Activated CD4-positive, alpha-beta T cell treated with anti-CD3 and anti-CD28 coated beads, Interleukin-2, amount 10 ng/mL, durations not matched to agents 7 days and 5 days (primary cell): ENCODE measurements at regions not wholly inside any gene's neighbourhood (a gene's known extent, or its start where the extent isn't known, plus 50 kb on each side); places are given as distances from the start of the nearest gene placed in this dataset.
"Not testable (repeated sequence)": the region's sequence is repeated elsewhere in the genome, so short reads cannot be mapped to it uniquely, and the experiment has no call there.

Experiments used
- CTCF ChIA-PET: fragments of 350-600 bp; sonication (Branson Sonifier 250); formaldehyde crosslinking; loops from one replicate; lab custom pipeline; 2021; ENCODE audit warnings: antibody characterized with exemption; lab: Charles Lee
- POLR2A ChIA-PET: fragments of 350-600 bp; sonication (Branson Sonifier 250); formaldehyde crosslinking; loops from one replicate; lab custom pipeline; 2021; ENCODE audit warnings: antibody characterized with exemption; lab: Charles Lee
- DNase-seq: peaks from one replicate; pipeline ENCODE4 v3.0.0-alpha.2; 2020
- H3K27ac Mint-ChIP-seq: one replicate; pipeline ENCODE4 v1.8.0; 2021; ENCODE audit warnings: mild to moderate bottlenecking, moderate library complexity, mixed read lengths
- H3K27me3 Mint-ChIP-seq: one replicate; pipeline ENCODE4 v1.8.0; 2021; ENCODE audit warnings: mixed read lengths
- H3K36me3 Mint-ChIP-seq: one replicate; pipeline ENCODE4 v1.8.0; 2021; ENCODE audit warnings: low read depth, mixed read lengths
- H3K4me1 Mint-ChIP-seq: one replicate; pipeline ENCODE4 v1.8.0; 2021; ENCODE audit warnings: mixed read lengths
- H3K4me3 Mint-ChIP-seq: one replicate; pipeline ENCODE4 v1.8.0; 2021; ENCODE audit warnings: mild to moderate bottlenecking, moderate library complexity, mixed read lengths
- H3K9me3 Mint-ChIP-seq: one replicate; pipeline ENCODE4 v1.8.0; 2021; ENCODE audit warnings: mixed read lengths

GRCh38 chr12:131207300-131207660 lies 253.6 kb downstream of the ADGRD1 start:
- H3K36me3 Mint-ChIP-seq, POLR2A ChIA-PET, CTCF ChIA-PET, H3K27me3 Mint-ChIP-seq, DNase-seq, H3K9me3 Mint-ChIP-seq, H3K4me3 Mint-ChIP-seq, H3K27ac Mint-ChIP-seq: not testable (repeated sequence)
- peaks cover 11% of the 10 kb centered on the region for H3K4me1 Mint-ChIP-seq

DNA sequence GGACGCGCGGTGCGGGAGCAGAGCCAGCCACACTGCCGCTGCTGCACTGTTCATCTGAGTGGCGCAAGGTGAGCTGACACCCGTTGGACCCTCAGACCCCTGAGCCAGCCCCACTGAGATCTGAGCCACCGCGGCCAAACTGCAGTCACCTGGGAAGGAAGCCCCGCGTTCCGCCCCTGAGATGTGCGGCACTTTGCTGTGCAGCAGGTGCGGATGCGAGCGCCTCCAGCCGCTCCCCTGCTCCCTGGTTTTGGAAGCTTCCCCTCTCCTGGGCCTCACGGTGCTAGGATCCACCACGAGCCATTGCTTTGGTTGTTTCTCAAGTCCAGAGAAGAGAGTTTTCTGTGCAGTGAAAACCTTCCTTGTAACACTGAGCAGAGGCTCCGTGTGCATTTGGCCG lies 254.1 kb downstream of the ADGRD1 start:
- H3K36me3 Mint-ChIP-seq, DNase-seq, H3K9me3 Mint-ChIP-seq, H3K4me3 Mint-ChIP-seq, H3K27me3 Mint-ChIP-seq, CTCF ChIA-PET, H3K27ac Mint-ChIP-seq, POLR2A ChIA-PET: not testable (repeated sequence)
- H3K4me1 Mint-ChIP-seq = peaks cover 11% of the 10 kb centered on the region

DNA sequence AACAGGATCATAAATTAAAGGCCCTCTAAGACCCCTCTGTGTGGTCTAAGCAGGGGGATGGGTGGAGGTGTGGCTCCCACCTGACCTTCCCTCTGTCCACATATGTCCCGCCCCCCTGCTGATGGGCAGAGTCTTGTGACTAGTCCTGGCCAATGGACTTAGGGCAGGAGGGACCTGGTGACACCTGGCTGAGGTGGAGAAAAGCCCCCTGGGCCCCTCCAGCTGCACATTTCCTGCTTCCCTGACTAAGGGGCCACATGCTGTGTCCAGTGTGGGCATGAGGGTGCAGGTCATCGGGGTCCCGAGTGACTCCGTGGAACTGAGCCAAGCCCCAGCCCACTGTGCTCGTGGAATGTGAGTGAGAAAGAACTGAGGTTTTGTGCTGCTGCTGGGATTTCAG lies 254.7 kb downstream of the ADGRD1 start:
- no peak for DNase-seq
- Mint-ChIP-seq H3K27me3 (no peaks in the 10 kb centered on the region), H3K27ac (no peak overlapping the region), H3K4me1 (peaks cover 11% of the 10 kb centered on the region), H3K9me3 (peaks cover 6% of the 10 kb centered on the region), H3K36me3 (no peaks in the 10 kb centered on the region), H3K4me3 (no peak overlapping the region)
- POLR2A ChIA-PET = no interaction called here
- CTCF ChIA-PET = no interaction called here

GRCh38 chr12:131209082-131210070 lies 255.7 kb downstream of the ADGRD1 start:
- no peaks in the 10 kb centered on the region for H3K27me3 Mint-ChIP-seq
- peaks cover 6% of the 10 kb centered on the region for H3K9me3 Mint-ChIP-seq
- peaks cover 11% of the 10 kb centered on the region for H3K4me1 Mint-ChIP-seq
- no peaks in the 10 kb centered on the region for H3K36me3 Mint-ChIP-seq
- POLR2A ChIA-PET = no interaction called here
- DNase-seq = no peak
- no peak overlapping the region for H3K4me3 Mint-ChIP-seq
- CTCF ChIA-PET = interaction anchor here (1.4 kb wide), 1 partner anchor 19 kb away, joined by 3 read pairs; no protein-coding TSS in a partner anchor
- H3K27ac Mint-ChIP-seq = no peak overlapping the region

DNA sequence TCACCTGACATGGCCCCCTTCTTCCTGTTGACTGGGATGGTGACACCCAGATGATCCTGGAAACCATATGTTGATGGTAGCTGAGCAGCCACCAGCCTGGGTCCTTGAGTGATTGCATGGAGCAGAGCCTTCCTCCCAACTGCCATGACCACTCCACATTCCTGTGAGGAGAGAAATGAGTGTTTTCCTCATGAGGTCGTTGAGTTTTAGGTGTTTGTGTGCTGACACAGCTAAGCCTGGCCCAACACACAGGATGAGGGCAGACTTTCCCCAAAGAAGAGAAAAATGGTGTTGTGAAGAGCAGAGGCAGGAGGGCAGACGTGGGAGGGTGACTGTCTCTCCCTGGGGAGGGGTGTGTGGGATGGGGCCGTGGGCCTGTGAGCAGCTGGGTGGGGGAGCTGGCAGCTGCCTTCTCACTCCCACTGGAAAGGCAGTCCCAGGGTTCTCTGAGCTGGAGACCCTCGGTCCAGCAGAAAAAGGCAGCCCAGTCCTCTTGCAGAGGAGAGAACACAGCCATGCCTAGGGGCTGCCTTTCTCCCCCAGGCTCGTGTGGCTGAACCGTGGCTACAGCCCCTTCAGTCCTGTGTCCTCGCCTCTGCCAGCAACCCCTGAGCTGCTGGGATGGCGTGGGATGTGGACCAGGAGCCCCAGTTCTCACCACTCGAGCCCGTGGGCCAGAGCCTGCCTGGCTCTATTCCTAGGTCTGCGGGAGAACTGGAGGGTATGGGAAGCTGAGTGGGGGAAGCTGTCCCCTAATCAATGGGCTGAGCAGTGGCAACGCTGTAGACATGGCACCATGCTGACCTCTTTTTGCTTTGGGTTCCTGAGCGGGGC lies 257.0 kb downstream of the ADGRD1 start:
- H3K27ac Mint-ChIP-seq = no peak overlapping the region
- POLR2A ChIA-PET = no interaction called here
- DNase-seq = no peak
- no peaks in the 10 kb centered on the region for H3K36me3 Mint-ChIP-seq
- no peaks in the 10 kb centered on the region for H3K27me3 Mint-ChIP-seq
- H3K4me3 Mint-ChIP-seq = no peak overlapping the region
- CTCF ChIA-PET = interaction anchor here (1.4 to 1.5 kb wide), 2 partner anchors 18 to 78 kb away, joined by 3 to 5 read pairs; no protein-coding TSS in a partner anchor
- peaks cover 11% of the 10 kb centered on the region for H3K4me1 Mint-ChIP-seq
- H3K9me3 Mint-ChIP-seq = peaks cover 6% of the 10 kb centered on the region

DNA sequence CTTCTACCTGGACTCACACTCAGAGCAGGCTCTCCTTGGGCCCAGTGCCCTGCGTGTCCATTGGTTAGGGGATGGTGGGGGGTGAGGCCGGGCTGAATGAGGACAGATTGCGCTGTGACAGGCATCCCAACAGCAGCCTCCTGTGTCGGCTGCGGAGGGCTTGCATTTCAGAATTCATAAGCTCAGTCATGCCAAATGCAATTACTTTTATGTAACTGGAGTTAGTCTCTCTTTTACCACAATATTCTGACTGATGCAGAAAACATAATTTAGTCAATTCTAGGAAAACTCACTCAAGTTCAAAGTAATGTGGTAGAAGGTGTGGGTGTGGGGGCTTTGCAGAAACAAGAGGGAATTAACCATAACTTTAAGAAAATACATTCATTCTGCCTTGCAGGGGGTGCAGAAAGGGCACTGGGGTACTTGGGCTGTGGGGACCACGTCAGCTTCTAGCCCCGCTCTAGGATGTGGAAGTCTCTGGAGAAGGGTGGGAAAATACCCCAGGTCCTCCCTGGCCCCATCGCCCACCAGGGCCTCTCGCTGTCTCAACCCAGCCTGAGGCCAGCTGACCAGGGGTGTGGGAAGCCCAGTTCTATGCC lies 257.7 kb downstream of the ADGRD1 start:
- H3K4me3 Mint-ChIP-seq = no peak overlapping the region

GRCh38 chr12:131213896-131214442 lies 260.3 kb downstream of the ADGRD1 start:
- Mint-ChIP-seq H3K4me3 (no peak overlapping the region), H3K36me3 (no peaks in the 10 kb centered on the region), H3K27ac (no peak overlapping the region), H3K4me1 (peaks cover 12% of the 10 kb centered on the region), H3K9me3 (peaks cover 6% of the 10 kb centered on the region), H3K27me3 (peaks cover 8% of the 10 kb centered on the region)
- ChIA-PET CTCF (no interaction called here), POLR2A (no interaction called here)
- no peak for DNase-seq

More for the DNA sequence above, 257.7 kb downstream of the ADGRD1 start:
- Mint-ChIP-seq H3K36me3 (no peaks in the 10 kb centered on the region), H3K9me3 (peaks cover 6% of the 10 kb centered on the region), H3K27me3 (no peaks in the 10 kb centered on the region), H3K27ac (no peak overlapping the region), H3K4me1 (peaks cover 11% of the 10 kb centered on the region)
- CTCF ChIA-PET = interaction anchor here (0.9 to 1.5 kb wide), 3 partner anchors 11 to 79 kb away, joined by 3 to 5 read pairs (median 3); no protein-coding TSS in a partner anchor
- DNase-seq = no peak
- POLR2A ChIA-PET = no interaction called here

GRCh38 chr12:131214936-131215335 lies 261.2 kb downstream of the ADGRD1 start:
- H3K27me3 Mint-ChIP-seq, H3K36me3 Mint-ChIP-seq, H3K27ac Mint-ChIP-seq, DNase-seq, H3K4me1 Mint-ChIP-seq, H3K4me3 Mint-ChIP-seq, H3K9me3 Mint-ChIP-seq, POLR2A ChIA-PET: not testable (repeated sequence)
- CTCF ChIA-PET = interaction anchor here (0.7 kb wide), 1 partner anchor 168 kb away, joined by 3 read pairs; no protein-coding TSS in a partner anchor

DNA sequence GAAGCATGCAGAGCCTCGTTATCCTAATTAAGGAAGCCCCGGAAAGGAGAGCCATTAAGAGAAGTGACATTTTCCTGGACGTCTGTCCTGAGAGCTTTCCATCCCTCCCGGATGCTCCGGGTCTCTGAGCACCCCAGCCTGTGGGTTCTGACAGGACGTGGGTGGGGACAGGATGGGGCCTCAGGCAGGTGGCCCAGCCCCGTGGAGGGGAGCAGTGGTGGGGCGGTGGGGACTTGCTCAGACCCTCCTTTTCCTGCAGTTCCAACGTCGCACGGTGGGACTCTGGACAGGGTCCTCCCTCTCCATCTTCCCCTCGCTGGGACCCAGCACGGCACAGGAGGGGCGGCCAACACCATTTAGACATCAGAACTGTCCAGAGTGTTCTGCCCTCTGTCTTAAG lies 262.9 kb downstream of the ADGRD1 start:
- CTCF ChIA-PET, H3K4me1 Mint-ChIP-seq, H3K4me3 Mint-ChIP-seq, H3K27me3 Mint-ChIP-seq, H3K27ac Mint-ChIP-seq, POLR2A ChIA-PET, H3K36me3 Mint-ChIP-seq, DNase-seq, H3K9me3 Mint-ChIP-seq: not testable (repeated sequence)

DNA sequence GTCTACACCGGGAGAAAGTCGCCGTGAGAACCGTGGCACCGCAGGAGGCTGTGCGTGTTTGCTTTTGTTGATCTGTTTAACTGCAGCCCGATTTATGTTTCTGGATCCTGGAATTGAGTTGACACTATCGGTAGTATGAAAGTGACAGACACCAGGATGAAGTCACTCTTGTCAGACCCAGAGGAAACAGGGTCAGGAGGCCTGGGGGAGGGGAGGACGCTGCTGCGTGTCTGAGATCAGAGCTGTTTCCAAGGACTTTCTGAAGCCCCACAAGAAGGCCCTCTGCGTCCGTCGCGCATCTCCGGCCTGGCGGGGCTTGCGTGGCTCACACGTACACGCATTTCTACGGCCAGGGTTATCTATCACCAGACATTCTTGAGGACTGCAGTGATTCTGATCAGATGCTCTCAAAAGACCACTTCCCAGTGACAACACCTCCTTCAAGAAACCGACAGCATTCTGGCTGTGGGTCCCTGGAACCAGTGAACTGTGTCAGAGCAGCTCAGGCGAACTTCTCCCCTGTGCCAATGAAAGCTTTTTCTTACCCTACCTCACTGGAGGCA lies 263.4 kb downstream of the ADGRD1 start:
- no peak overlapping the region for H3K4me3 Mint-ChIP-seq
- no peaks in the 10 kb centered on the region for H3K36me3 Mint-ChIP-seq
- peaks cover 4% of the 10 kb centered on the region for H3K4me1 Mint-ChIP-seq
- CTCF ChIA-PET = no interaction called here
- DNase-seq = no peak
- H3K9me3 Mint-ChIP-seq = peaks cover 6% of the 10 kb centered on the region
- POLR2A ChIA-PET = no interaction called here
- peaks cover 8% of the 10 kb centered on the region for H3K27me3 Mint-ChIP-seq
- H3K27ac Mint-ChIP-seq = no peak overlapping the region

GRCh38 chr12:131218026-131218922 lies 264.6 kb downstream of the ADGRD1 start:
- Mint-ChIP-seq H3K4me3 (no peak overlapping the region), H3K36me3 (no peaks in the 10 kb centered on the region), H3K9me3 (peaks cover under 1% of the 10 kb centered on the region), H3K4me1 (peaks cover 9% of the 10 kb centered on the region), H3K27me3 (peaks cover 8% of the 10 kb centered on the region), H3K27ac (no peak overlapping the region)
- DNase-seq = no peak
- CTCF ChIA-PET = interaction anchor here (1.0 kb wide), 1 partner anchor 8 kb away, joined by 3 read pairs; no protein-coding TSS in a partner anchor
- POLR2A ChIA-PET = no interaction called here
